ENCODE measurements at regions not wholly inside any gene's neighbourhood (a gene's known extent, or its start where the extent isn't known, plus 50 kb on each side); places are given as distances from the start of the nearest gene placed in this dataset.
"Not testable (repeated sequence)": the region's sequence is repeated elsewhere in the genome, so short reads cannot be mapped to it uniquely, and the experiment has no call there.

DNA sequence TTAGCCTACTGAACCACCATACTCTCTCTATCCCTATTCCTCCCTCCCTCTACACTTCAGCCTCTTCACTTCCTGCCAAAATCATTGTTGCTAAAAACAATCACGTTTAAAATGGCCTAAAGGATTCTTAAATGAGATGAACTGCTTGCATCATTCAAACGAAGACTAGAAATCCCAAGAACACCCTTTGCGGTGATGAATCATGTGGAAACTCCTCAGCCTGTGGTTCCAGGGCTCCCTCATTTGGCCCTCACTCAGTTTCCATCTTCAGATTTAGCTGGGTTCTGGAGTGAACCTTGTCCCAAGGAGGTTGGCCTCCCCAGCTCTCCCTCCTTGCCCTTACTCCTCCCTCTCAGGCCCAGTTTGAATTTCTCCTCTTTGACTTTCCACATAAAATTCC, 125.6 kb upstream of the CDC42EP3 start:
- H3K36me3 ChIP-seq (ENCODE audit: control insufficient read depth, insufficient read depth, low read length) = no peaks in the 10 kb centered on the region
- DNase-seq (ENCODE audit: low read depth in 4 of 6, low spot score in 6 of 6) = no peak
- no peaks in the 10 kb centered on the region for H3K9me3 ChIP-seq (ENCODE audit: control insufficient read depth, insufficient read depth, low read length)
- H3K27ac ChIP-seq (ENCODE audit: low read depth, low read length) = no peak overlapping the region
- no peaks in the 10 kb centered on the region for H3K27me3 ChIP-seq (ENCODE audit: control insufficient read depth, insufficient read depth, low read length)
- H3K4me1 ChIP-seq (ENCODE audit: control insufficient read depth, insufficient read depth, low read length) = no peaks in the 10 kb centered on the region
- WGBS (ENCODE audit: insufficient coverage) = 90% methylated on average over 3 of the region's 3 CpGs
- no peak overlapping the region for H3K4me3 ChIP-seq (ENCODE audit: low read depth, low read length)

DNA sequence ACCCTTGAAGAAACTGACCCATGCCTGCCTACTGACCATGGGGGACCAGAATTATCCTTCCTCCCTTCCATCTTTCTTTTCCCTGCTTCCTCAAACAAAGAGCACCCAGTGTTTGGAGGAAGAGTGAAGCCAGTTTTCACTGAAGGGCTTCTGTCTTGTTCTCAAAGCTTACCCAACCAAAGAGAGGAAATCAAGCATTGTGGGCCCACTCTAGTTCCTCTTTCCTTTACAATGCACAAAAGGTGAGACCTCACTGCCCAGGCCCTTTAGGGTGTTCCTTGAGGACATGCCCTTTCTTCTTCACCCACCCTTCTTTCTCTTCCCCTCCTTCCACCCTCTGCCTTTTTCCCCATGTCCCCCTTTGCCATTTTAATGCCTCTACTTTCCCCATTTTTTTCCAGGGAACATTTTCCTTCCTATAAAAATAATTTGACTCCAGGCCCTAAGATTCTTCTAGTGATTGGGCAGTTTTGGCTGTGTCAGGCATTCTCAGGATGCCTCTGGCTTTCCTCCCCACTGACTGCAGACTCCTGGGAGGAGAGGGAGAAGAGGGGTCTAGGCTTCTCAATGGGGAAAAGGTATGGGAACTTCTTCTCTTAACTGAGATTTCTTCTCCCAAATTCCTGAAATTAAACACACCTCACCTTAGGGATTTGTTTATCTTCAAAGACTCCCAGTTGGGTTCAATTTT, 126.6 kb upstream of the RMDN2 start:
- no peaks in the 10 kb centered on the region for H3K27me3 ChIP-seq (ENCODE audit: control insufficient read depth, insufficient read depth, low read length)
- H3K9me3 ChIP-seq (ENCODE audit: control insufficient read depth, insufficient read depth, low read length) = no peaks in the 10 kb centered on the region
- DNase-seq (ENCODE audit: low read depth in 4 of 6, low spot score in 6 of 6) = no peak
- H3K27ac ChIP-seq (ENCODE audit: low read depth, low read length) = no peak overlapping the region
- H3K4me1 ChIP-seq (ENCODE audit: control insufficient read depth, insufficient read depth, low read length) = no peaks in the 10 kb centered on the region
- no peak overlapping the region for H3K4me3 ChIP-seq (ENCODE audit: low read depth, low read length)
- H3K36me3 ChIP-seq (ENCODE audit: control insufficient read depth, insufficient read depth, low read length) = no peaks in the 10 kb centered on the region

DNA sequence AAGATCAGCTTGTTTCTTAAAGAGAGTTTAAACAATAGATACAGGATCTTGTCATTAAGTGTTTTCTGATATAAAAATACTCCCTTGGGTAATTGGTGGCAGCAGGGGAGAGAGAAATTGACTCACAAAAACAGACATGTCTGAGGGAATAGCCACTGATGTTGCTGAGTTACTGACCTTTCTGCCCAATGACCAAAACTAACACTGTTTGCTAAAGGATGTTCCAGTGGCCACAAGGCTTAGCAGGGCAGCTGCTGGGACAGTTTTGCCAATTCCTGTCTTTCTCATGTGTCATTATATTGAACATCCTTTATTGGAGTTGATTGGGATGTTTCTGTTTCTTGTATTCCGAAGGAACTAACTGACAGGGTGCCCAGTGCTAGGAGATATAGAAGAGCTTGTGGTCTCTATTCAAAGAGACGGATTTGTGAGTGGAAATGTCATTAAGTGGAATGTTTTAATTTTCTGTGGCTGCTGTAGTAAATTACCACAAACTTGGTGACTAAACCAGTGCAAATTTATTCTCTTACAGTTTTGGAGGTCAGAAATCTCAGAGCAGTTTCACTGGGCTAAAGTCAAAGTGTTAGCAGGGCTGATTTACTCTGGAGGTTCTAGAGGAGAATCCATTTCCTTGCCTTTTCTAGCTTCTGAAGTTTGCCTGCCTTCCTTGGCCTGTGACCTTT, 124.8 kb upstream of the RMDN2 start:
- no peaks in the 10 kb centered on the region for H3K27me3 ChIP-seq (ENCODE audit: control insufficient read depth, insufficient read depth, low read length)
- 100% methylated on average over 2 of the region's 2 CpGs for WGBS (ENCODE audit: insufficient coverage)
- no peak overlapping the region for H3K27ac ChIP-seq (ENCODE audit: low read depth, low read length)
- no peak overlapping the region for H3K4me3 ChIP-seq (ENCODE audit: low read depth, low read length)
- H3K9me3 ChIP-seq (ENCODE audit: control insufficient read depth, insufficient read depth, low read length) = no peaks in the 10 kb centered on the region
- no peaks in the 10 kb centered on the region for H3K4me1 ChIP-seq (ENCODE audit: control insufficient read depth, insufficient read depth, low read length)
- no peak for DNase-seq (ENCODE audit: low read depth in 4 of 6, low spot score in 6 of 6)
- no peaks in the 10 kb centered on the region for H3K36me3 ChIP-seq (ENCODE audit: control insufficient read depth, insufficient read depth, low read length)

DNA sequence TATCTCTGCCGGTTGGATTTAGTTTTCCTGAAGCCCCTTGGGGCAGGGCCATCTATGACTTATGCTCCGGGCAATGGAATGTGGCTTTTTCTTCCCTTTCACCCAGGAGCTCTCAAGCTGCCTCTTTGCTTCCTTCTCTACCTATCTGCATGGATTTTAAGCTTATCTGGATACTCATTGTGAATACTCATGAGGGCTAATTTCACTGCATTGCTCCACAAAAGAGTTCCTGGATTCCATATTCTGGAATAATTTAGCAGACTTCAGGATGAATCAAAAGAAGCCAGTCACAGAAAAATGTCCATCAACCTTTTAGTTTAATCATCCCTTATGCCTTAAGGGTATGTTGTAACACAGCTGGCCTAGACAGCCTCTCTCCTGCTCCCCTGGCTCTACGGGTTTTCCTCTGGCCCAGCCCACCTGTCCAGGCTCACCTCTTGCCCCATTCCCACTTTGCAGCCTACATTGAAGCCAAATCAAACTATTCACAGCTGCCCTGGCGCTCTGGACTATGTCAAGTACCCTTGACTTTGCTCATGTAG, 122.8 kb upstream of the RMDN2 start:
- no peaks in the 10 kb centered on the region for H3K9me3 ChIP-seq (ENCODE audit: control insufficient read depth, insufficient read depth, low read length)
- DNase-seq (ENCODE audit: low read depth in 4 of 6, low spot score in 6 of 6) = no peak
- H3K4me1 ChIP-seq (ENCODE audit: control insufficient read depth, insufficient read depth, low read length) = no peaks in the 10 kb centered on the region
- no peaks in the 10 kb centered on the region for H3K27me3 ChIP-seq (ENCODE audit: control insufficient read depth, insufficient read depth, low read length)
- H3K36me3 ChIP-seq (ENCODE audit: control insufficient read depth, insufficient read depth, low read length) = no peaks in the 10 kb centered on the region
- H3K27ac ChIP-seq (ENCODE audit: low read depth, low read length) = no peak overlapping the region
- no peak overlapping the region for H3K4me3 ChIP-seq (ENCODE audit: low read depth, low read length)
- WGBS (ENCODE audit: insufficient coverage) = 87% methylated on average over 3 of the region's 4 CpGs

DNA sequence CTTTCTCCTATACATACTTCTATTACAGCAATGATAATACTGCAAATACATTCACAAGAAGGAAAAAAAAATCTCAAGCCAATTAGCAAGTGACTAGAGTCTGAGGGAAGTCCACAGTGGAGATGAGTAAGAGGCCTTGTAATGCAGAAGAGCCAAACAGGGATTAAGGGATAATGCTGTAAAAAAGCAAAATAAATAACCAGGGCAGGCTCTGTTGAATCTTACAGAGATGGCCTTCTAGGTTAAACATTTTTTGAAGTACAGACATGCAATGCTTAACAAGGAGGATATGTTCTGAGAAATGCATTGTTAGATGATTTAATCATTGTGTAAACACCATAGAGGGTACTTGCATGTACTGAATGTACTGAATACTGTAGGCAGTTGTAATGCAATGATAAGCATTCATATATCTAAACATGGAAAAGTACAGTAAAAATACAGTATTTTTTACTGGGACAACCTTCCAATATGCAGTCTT, 122.1 kb upstream of the RMDN2 start:
- DNase-seq (ENCODE audit: low read depth in 4 of 6, low spot score in 6 of 6) = no peak
- Histone ChIP-seq H3K27ac (ENCODE audit: low read depth, low read length) (no peak overlapping the region), H3K9me3 (ENCODE audit: control insufficient read depth, insufficient read depth, low read length) (no peaks in the 10 kb centered on the region), H3K27me3 (ENCODE audit: control insufficient read depth, insufficient read depth, low read length) (no peaks in the 10 kb centered on the region), H3K4me1 (ENCODE audit: control insufficient read depth, insufficient read depth, low read length) (no peaks in the 10 kb centered on the region), H3K36me3 (ENCODE audit: control insufficient read depth, insufficient read depth, low read length) (no peaks in the 10 kb centered on the region), H3K4me3 (ENCODE audit: low read depth, low read length) (no peak overlapping the region)

DNA sequence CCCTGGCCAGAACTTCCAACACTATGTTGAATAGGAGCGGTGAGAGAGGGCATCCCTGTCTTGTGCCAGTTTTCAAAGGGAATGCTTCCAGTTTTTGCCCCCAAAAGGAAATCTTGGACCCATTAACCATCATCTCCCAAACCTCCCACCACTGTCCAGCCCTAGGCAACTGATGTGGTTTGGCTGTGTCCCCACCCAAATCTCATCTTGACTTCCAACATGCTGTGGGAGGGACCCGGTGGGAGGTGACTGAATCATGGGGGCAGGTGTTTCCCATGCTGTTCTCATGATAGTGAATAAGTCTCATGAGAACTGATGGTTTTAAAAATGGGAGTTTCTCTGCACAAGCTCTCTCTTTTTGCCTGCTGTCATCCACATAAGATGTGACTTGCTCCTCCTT, 119.1 kb upstream of the RMDN2 start:
- H3K27me3 ChIP-seq (ENCODE audit: control insufficient read depth, insufficient read depth, low read length); DNase-seq (ENCODE audit: low read depth in 4 of 6, low spot score in 6 of 6); H3K36me3 ChIP-seq (ENCODE audit: control insufficient read depth, insufficient read depth, low read length); H3K4me1 ChIP-seq (ENCODE audit: control insufficient read depth, insufficient read depth, low read length); H3K27ac ChIP-seq (ENCODE audit: low read depth, low read length); H3K4me3 ChIP-seq (ENCODE audit: low read depth, low read length); H3K9me3 ChIP-seq (ENCODE audit: control insufficient read depth, insufficient read depth, low read length): not testable (repeated sequence)
- no CpG with 5 or more reads among the region's 2 CpGs for WGBS (ENCODE audit: insufficient coverage)

DNA sequence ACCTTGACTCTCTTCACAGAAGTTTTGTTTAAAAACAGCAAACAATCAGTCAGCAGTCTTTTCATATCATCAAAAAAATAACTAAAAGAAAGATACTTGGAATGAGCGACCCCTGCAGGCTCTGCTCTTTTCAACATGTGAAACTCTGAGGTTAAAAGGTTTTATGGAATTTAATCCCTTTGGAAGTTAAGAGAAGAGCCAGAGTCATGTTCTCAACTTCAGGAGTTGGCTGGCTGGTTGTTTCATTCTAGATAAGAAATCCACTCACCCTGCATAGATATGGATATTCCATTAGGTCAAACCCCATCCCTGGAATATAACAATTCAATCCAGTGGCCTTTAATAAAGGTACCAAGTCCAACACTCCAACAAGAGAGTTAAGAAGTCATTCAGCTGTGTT, 115.6 kb upstream of the RMDN2 start:
- Histone ChIP-seq H3K4me3 (ENCODE audit: low read depth, low read length) (no peak overlapping the region), H3K36me3 (ENCODE audit: control insufficient read depth, insufficient read depth, low read length) (no peaks in the 10 kb centered on the region), H3K27ac (ENCODE audit: low read depth, low read length) (no peak overlapping the region), H3K27me3 (ENCODE audit: control insufficient read depth, insufficient read depth, low read length) (no peaks in the 10 kb centered on the region), H3K9me3 (ENCODE audit: control insufficient read depth, insufficient read depth, low read length) (no peaks in the 10 kb centered on the region), H3K4me1 (ENCODE audit: control insufficient read depth, insufficient read depth, low read length) (no peaks in the 10 kb centered on the region)
- WGBS (ENCODE audit: insufficient coverage) = no CpG with 5 or more reads among the region's 1 CpG
- DNase-seq (ENCODE audit: low read depth in 4 of 6, low spot score in 6 of 6) = peak in 1 of 6 donors; percentile 31

DNA sequence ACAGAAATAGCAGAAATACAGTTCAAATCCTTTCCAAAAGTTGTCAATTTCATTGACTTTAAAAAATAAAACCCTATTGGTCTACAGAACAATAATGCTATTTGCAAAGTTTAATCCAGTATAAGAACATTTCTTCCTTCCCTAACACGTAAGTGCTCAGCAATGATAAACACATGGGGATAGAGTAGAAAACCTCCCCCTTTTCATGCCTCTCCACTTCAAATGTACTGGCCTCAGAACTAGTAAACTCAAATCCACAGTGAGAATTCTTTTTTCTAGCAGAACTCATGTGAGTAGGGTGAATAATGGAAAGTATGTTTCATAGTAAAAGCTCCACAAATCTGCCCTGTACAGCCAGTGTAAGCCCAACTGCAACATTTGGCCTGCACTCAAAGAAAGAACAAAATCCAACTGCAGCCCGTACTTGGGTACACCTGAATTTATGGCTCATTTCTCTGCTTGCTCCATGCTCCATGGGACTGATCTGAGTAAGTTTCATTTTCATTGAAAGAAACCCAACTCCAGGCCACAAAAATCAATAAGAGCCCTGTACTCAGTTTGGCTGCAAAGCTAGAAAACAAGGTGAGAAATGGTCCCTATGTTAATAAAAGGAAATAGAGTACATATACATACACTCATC, 115.0 kb upstream of the RMDN2 start:
- H3K4me1 ChIP-seq (ENCODE audit: control insufficient read depth, insufficient read depth, low read length) = no peaks in the 10 kb centered on the region
- no peaks in the 10 kb centered on the region for H3K36me3 ChIP-seq (ENCODE audit: control insufficient read depth, insufficient read depth, low read length)
- DNase-seq (ENCODE audit: low read depth in 4 of 6, low spot score in 6 of 6) = no peak
- H3K9me3 ChIP-seq (ENCODE audit: control insufficient read depth, insufficient read depth, low read length) = no peaks in the 10 kb centered on the region
- WGBS (ENCODE audit: insufficient coverage) = 71% methylated on average over 1 of the region's 2 CpGs
- H3K4me3 ChIP-seq (ENCODE audit: low read depth, low read length) = no peak overlapping the region
- H3K27ac ChIP-seq (ENCODE audit: low read depth, low read length) = no peak overlapping the region
- no peaks in the 10 kb centered on the region for H3K27me3 ChIP-seq (ENCODE audit: control insufficient read depth, insufficient read depth, low read length)

DNA sequence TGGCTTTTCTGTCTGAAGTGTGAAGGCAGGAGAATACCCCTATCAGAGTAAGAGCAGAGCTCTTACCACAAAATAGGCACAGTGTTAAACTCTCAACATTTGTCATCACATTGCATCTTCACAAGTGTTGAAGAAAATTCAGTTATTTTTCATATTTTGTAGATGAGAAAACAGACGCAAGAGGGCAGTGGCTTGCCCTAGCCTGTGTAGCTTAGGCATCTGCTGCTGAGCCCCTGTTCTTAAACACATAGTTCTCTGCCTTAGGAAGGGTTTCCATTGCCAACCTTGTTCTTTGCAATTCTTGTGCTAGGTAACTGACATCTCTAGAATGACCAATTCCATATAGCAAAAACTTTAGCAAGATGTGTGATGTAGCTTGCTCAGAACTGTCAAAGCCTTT, 112.7 kb upstream of the RMDN2 start:
- Histone ChIP-seq H3K27me3 (ENCODE audit: control insufficient read depth, insufficient read depth, low read length) (no peaks in the 10 kb centered on the region), H3K4me1 (ENCODE audit: control insufficient read depth, insufficient read depth, low read length) (no peaks in the 10 kb centered on the region), H3K27ac (ENCODE audit: low read depth, low read length) (no peak overlapping the region), H3K36me3 (ENCODE audit: control insufficient read depth, insufficient read depth, low read length) (no peaks in the 10 kb centered on the region), H3K9me3 (ENCODE audit: control insufficient read depth, insufficient read depth, low read length) (no peaks in the 10 kb centered on the region), H3K4me3 (ENCODE audit: low read depth, low read length) (no peak overlapping the region)
- WGBS (ENCODE audit: insufficient coverage) = 100% methylated on average over 1 of the region's 1 CpG
- no peak for DNase-seq (ENCODE audit: low read depth in 4 of 6, low spot score in 6 of 6)

Data from spinal cord (tissue), 9 donors.